ENCODE measurements at regions not wholly inside any gene's neighbourhood (a gene's known extent, or its start where the extent isn't known, plus 50 kb on each side); places are given as distances from the start of the nearest gene placed in this dataset.

- TF ChIP-seq FOXM1 (IDR thresholded peaks at IDR 0.05; ENCODE audit: borderline replicate concordance), result no peak
- TF ChIP-seq L3MBTL2 (conservative IDR thresholded peaks at IDR 0.05), result no peak
- no peak for TF ChIP-seq CTBP1 (IDR thresholded peaks at IDR 0.05; ENCODE audit: borderline replicate concordance)
- TF ChIP-seq FOXA1 (IDR thresholded peaks at IDR 0.05), result no peak
- TF ChIP-seq SUZ12 (IDR thresholded peaks at IDR 0.05), result no peak
- TF ChIP-seq SP1 (IDR thresholded peaks at IDR 0.05), result no peak
Measured at GRCh38 chr4:64538219-64538618, 129.0 kb upstream of the TECRL start.
